Astrocyte (in vitro differentiated cells and primary cell): ENCODE measurements at regions not wholly inside any gene's neighbourhood (a gene's known extent, or its start where the extent isn't known, plus 50 kb on each side); places are given as distances from the start of the nearest gene placed in this dataset.

Experiments used
- DNase-seq: peaks from one replicate; pipeline ENCODE4 v3.0.0-alpha.2; 2010; ENCODE audit warnings: low read depth
- FAIRE-seq: peaks from 2 replicates; lab custom pipeline; 2011; peaks lifted over from hg19 to GRCh38; lab: Jason Lieb, UNC
- H2AFZ ChIP-seq: 2 replicates; pipeline ENCODE4 v1.6.0; 2012; ENCODE audit warnings: low read depth, low read length, inconsistent platforms
- H3K27ac ChIP-seq: 2 replicates; pipeline ENCODE4 v1.5.1; 2011; ENCODE audit warnings: low read depth, low read length, inconsistent platforms
- H3K27me3 ChIP-seq: 2 replicates; pipeline ENCODE4 v1.6.0; 2011; ENCODE audit warnings: low read length, inconsistent platforms; ENCODE audit not compliant: insufficient read depth
- H3K36me3 ChIP-seq: 2 replicates; pipeline ENCODE4 v1.5.1; 2011; ENCODE audit warnings: low read length, inconsistent platforms; ENCODE audit not compliant: insufficient read depth
- H3K4me1 ChIP-seq: 2 replicates; pipeline ENCODE4 v1.5.1; 2011; ENCODE audit warnings: low read length, inconsistent platforms; ENCODE audit not compliant: insufficient read depth
- H3K4me2 ChIP-seq: 2 replicates; pipeline ENCODE4 v1.6.0; 2012; ENCODE audit warnings: low read length, inconsistent platforms
- H3K4me3 ChIP-seq: 2 replicates; pipeline ENCODE4 v1.5.1; 2011; ENCODE audit warnings: low read depth, mild to moderate bottlenecking, low read length, inconsistent platforms; ENCODE audit not compliant: insufficient read depth
- H3K79me2 ChIP-seq: 2 replicates; pipeline ENCODE4 v1.6.0; 2012; ENCODE audit warnings: mild to moderate bottlenecking, low read length, inconsistent platforms; ENCODE audit not compliant: insufficient read depth
- H3K9ac ChIP-seq: 2 replicates; pipeline ENCODE4 v1.6.0; 2012; ENCODE audit warnings: mild to moderate bottlenecking, low read length, inconsistent platforms
- H3K9me3 ChIP-seq: 2 replicates; pipeline ENCODE4 v1.5.1; 2012; ENCODE audit warnings: low read depth, mild to moderate bottlenecking, low read length, inconsistent platforms; ENCODE audit not compliant: insufficient read depth
- H4K20me1 ChIP-seq: 2 replicates; pipeline ENCODE4 v1.6.0; 2012; ENCODE audit warnings: low read length, inconsistent platforms; ENCODE audit not compliant: insufficient read depth
- H3K27ac Mint-ChIP-seq: one replicate; pipeline ENCODE4 v1.8.0; 2021; ENCODE audit warnings: mild to moderate bottlenecking, mixed read lengths; ENCODE audit not compliant: unreplicated experiment
- H3K27me3 Mint-ChIP-seq: one replicate; pipeline ENCODE4 v1.8.0; 2021; ENCODE audit warnings: low read depth, mixed read lengths; ENCODE audit not compliant: unreplicated experiment
- H3K36me3 Mint-ChIP-seq: one replicate; pipeline ENCODE4 v1.8.0; 2021; ENCODE audit warnings: low read depth, mixed read lengths; ENCODE audit not compliant: unreplicated experiment
- H3K4me1 Mint-ChIP-seq: one replicate; pipeline ENCODE4 v1.8.0; 2021; ENCODE audit warnings: low read depth, mixed read lengths; ENCODE audit not compliant: unreplicated experiment
- H3K4me3 Mint-ChIP-seq: one replicate; pipeline ENCODE4 v1.8.0; 2021; ENCODE audit warnings: mild to moderate bottlenecking, moderate library complexity, mixed read lengths; ENCODE audit not compliant: unreplicated experiment
- H3K9me3 Mint-ChIP-seq: one replicate; pipeline ENCODE4 v1.8.0; 2021; ENCODE audit warnings: mild to moderate bottlenecking, mixed read lengths; ENCODE audit not compliant: unreplicated experiment
- CTCF ChIP-seq: IDR thresholded peaks from 2 replicates; pipeline ENCODE4 v1.5.1; 2011; ENCODE audit warnings: low read depth, mild to moderate bottlenecking, inconsistent platforms, low read length, moderate library complexity; ENCODE audit not compliant: insufficient read depth
- EZH2 ChIP-seq: IDR thresholded peaks from 2 replicates; pipeline ENCODE4 v1.6.1; 2012; ENCODE audit warnings: mild to moderate bottlenecking, low read length, inconsistent platforms; ENCODE audit not compliant: insufficient read depth

- H3K4me3 Mint-ChIP-seq = no peak overlapping the region
- Histone ChIP-seq H2AFZ (no peak overlapping the region), H3K4me2 (no peak overlapping the region), H3K9me3 (no peaks in the 10 kb centered on the region), H3K4me3 (no peak overlapping the region), H3K79me2 (no peaks in the 10 kb centered on the region), H3K9ac (no peak overlapping the region), H3K36me3 (no peaks in the 10 kb centered on the region), H3K4me1 (no peaks in the 10 kb centered on the region), H4K20me1 (no peaks in the 10 kb centered on the region), H3K27ac (no peak overlapping the region), H3K27me3 (no peaks in the 10 kb centered on the region)
- H3K27ac Mint-ChIP-seq = no peak overlapping the region
- no peak for TF ChIP-seq CTCF
- no peak for TF ChIP-seq EZH2
- H3K27me3 Mint-ChIP-seq = peaks cover 43% of the 10 kb centered on the region
- H3K9me3 Mint-ChIP-seq = no peaks in the 10 kb centered on the region
- no peaks in the 10 kb centered on the region for H3K36me3 Mint-ChIP-seq
- peaks cover 3% of the 10 kb centered on the region for H3K4me1 Mint-ChIP-seq
- no peak for DNase-seq
- no peak for FAIRE-seq
Observed at GRCh38 chr12:131486451-131487230, 224.2 kb upstream of the SFSWAP start.

- H3K27me3 Mint-ChIP-seq = peaks cover 50% of the 10 kb centered on the region
- H3K36me3 ChIP-seq = no peaks in the 10 kb centered on the region
- no peak for DNase-seq
- TF ChIP-seq CTCF = no peak
- no peak for FAIRE-seq
- no peak overlapping the region for H3K4me3 Mint-ChIP-seq
- H3K4me2 ChIP-seq = no peak overlapping the region
- H3K9me3 ChIP-seq = no peaks in the 10 kb centered on the region
- no peaks in the 10 kb centered on the region for H3K9me3 Mint-ChIP-seq
- H3K4me1 ChIP-seq = no peaks in the 10 kb centered on the region
- no peak overlapping the region for H3K27ac Mint-ChIP-seq
- no peak overlapping the region for H3K27ac ChIP-seq
- no peak overlapping the region for H2AFZ ChIP-seq
- peaks cover 3% of the 10 kb centered on the region for H3K4me1 Mint-ChIP-seq
- H4K20me1 ChIP-seq = no peaks in the 10 kb centered on the region
- H3K36me3 Mint-ChIP-seq = no peaks in the 10 kb centered on the region
- no peaks in the 10 kb centered on the region for H3K79me2 ChIP-seq
- H3K9ac ChIP-seq = no peak overlapping the region
- H3K27me3 ChIP-seq = no peaks in the 10 kb centered on the region
- H3K4me3 ChIP-seq = no peak overlapping the region
Observed at GRCh38 chr12:131487388-131488124, 223.3 kb upstream of the SFSWAP start.

- H3K4me3 ChIP-seq = no peak overlapping the region
Observed at GRCh38 chr12:131489718-131490117, 221.2 kb upstream of the SFSWAP start.

More at GRCh38 chr12:131489718-131490117, 221.2 kb upstream of the SFSWAP start:
- H3K27me3 ChIP-seq = no peaks in the 10 kb centered on the region
- H3K27ac Mint-ChIP-seq = no peak overlapping the region
- no peak overlapping the region for H3K9ac ChIP-seq
- H3K4me1 ChIP-seq = no peaks in the 10 kb centered on the region
- no peaks in the 10 kb centered on the region for H3K9me3 Mint-ChIP-seq
- no peak overlapping the region for H3K4me3 Mint-ChIP-seq
- H2AFZ ChIP-seq = no peak overlapping the region
- H3K27ac ChIP-seq = no peak overlapping the region
- H3K79me2 ChIP-seq = no peaks in the 10 kb centered on the region
- TF ChIP-seq EZH2 (no peak), CTCF (no peak)
- H3K4me2 ChIP-seq = no peak overlapping the region
- peaks cover 37% of the 10 kb centered on the region for H3K27me3 Mint-ChIP-seq
- no peaks in the 10 kb centered on the region for H3K36me3 Mint-ChIP-seq
- H3K4me1 Mint-ChIP-seq = peaks cover 3% of the 10 kb centered on the region
- FAIRE-seq = no peak
- no peaks in the 10 kb centered on the region for H4K20me1 ChIP-seq
- no peaks in the 10 kb centered on the region for H3K9me3 ChIP-seq
- no peaks in the 10 kb centered on the region for H3K36me3 ChIP-seq
- no peak for DNase-seq
